IMR-90 (cell line): ENCODE measurements at regions not wholly inside any gene's neighbourhood (a gene's known extent, or its start where the extent isn't known, plus 50 kb on each side); places are given as distances from the start of the nearest gene placed in this dataset.

Experiments
- ATAC-seq: fragments of 200-7000 bp; cut with Tn5 transposase; 2 replicates; pipeline ENCODE4 v1.9.1; 2020; ENCODE audit warnings: low read depth, mild to moderate bottlenecking, moderate library complexity
- BruUV-seq: library from RNA; stranded (reverse); fragments of 400-500 nt; replicated peaks from 2 replicates; lab custom pipeline; 2021; lab: Mats Ljungman, UMichigan
- CTCF ChIA-PET: fragments of 300-600 bp; formaldehyde crosslinking; extraction: SDS; loops from one replicate; lab custom pipeline; 2021; ENCODE audit warnings: antibody characterized with exemption; lab: Yijun Ruan, JAX
- POLR2A ChIA-PET: fragments of 300-600 bp; sonication (Branson Sonifier 250); formaldehyde crosslinking; loops from one replicate; lab custom pipeline; 2022; ENCODE audit warnings: antibody characterized with exemption; ENCODE audit not compliant: unreplicated experiment; lab: Charles Lee
- DNase-seq: peaks from one replicate; pipeline ENCODE4 v3.0.0; 2013
- H2AFZ ChIP-seq: replicated peaks from 2 replicates; pipeline ENCODE3; 2013; ENCODE audit warnings: low read length, mild to moderate bottlenecking; ENCODE audit not compliant: poor library complexity
- H2AK5ac ChIP-seq: 2 replicates; pipeline ENCODE4 v1.6.1; 2013; ENCODE audit warnings: low read depth, low read length, inconsistent platforms
- H2AK9ac ChIP-seq: replicated peaks from 2 replicates; pipeline ENCODE3; 2013; ENCODE audit warnings: mild to moderate bottlenecking, low read depth, low read length, moderate library complexity; ENCODE audit not compliant: poor library complexity
- H2BK120ac ChIP-seq: 2 replicates; pipeline ENCODE4 v1.6.1; 2013; ENCODE audit warnings: low read depth, low read length, inconsistent platforms
- H2BK15ac ChIP-seq: 3 replicates; pipeline ENCODE4 v1.6.1; 2013; ENCODE audit warnings: low read depth, low read length, inconsistent platforms
- H2BK20ac ChIP-seq: 2 replicates; pipeline ENCODE4 v1.6.1; 2013; ENCODE audit warnings: low read depth, mild to moderate bottlenecking, inconsistent platforms, low read length, moderate library complexity
- H2BK5ac ChIP-seq: 2 replicates; pipeline ENCODE4 v1.6.1; 2013; ENCODE audit warnings: mild to moderate bottlenecking, low read depth, low read length, inconsistent platforms; ENCODE audit not compliant: poor library complexity, severe bottlenecking
- H3K14ac ChIP-seq: replicated peaks from 2 replicates; pipeline ENCODE4 v1.6.1; 2013; ENCODE audit warnings: low read depth, low read length, inconsistent platforms
- H3K18ac ChIP-seq: 2 replicates; pipeline ENCODE4 v1.6.1; 2013; ENCODE audit warnings: low read depth, low read length, control low read depth
- H3K23ac ChIP-seq: 2 replicates; pipeline ENCODE4 v1.6.1; 2013; ENCODE audit warnings: low read depth, low read length, inconsistent platforms
- H3K27ac ChIP-seq: 2 replicates; pipeline ENCODE4 v1.5.1; 2013; ENCODE audit warnings: mild to moderate bottlenecking, control low read depth, low read length; ENCODE audit not compliant: insufficient read depth
- H3K27me3 ChIP-seq: 2 replicates; pipeline ENCODE4 v1.6.1; 2013; ENCODE audit warnings: low read length; ENCODE audit not compliant: control insufficient read depth, insufficient read depth
- H3K36me3 ChIP-seq: 2 replicates; pipeline ENCODE4 v1.6.1; 2013; ENCODE audit warnings: low read length, mixed read lengths; ENCODE audit not compliant: control insufficient read depth, insufficient read depth
- H3K4ac ChIP-seq: 2 replicates; pipeline ENCODE4 v1.6.1; 2013; ENCODE audit warnings: low read depth, low read length, inconsistent platforms
- H3K4me1 ChIP-seq: 2 replicates; pipeline ENCODE4 v1.6.1; 2013; ENCODE audit warnings: low read length, mixed read lengths; ENCODE audit not compliant: control insufficient read depth, insufficient read depth
- H3K4me2 ChIP-seq: 2 replicates; pipeline ENCODE4 v1.6.1; 2013; ENCODE audit warnings: low read depth, mild to moderate bottlenecking, control low read depth, low read length, moderate library complexity
- H3K4me3 ChIP-seq: 2 replicates; pipeline ENCODE4 v1.5.1; 2013; ENCODE audit warnings: low read depth, mild to moderate bottlenecking, control low read depth, low read length, moderate library complexity; ENCODE audit not compliant: insufficient read depth
- H3K56ac ChIP-seq: 2 replicates; pipeline ENCODE4 v1.6.1; 2013; ENCODE audit warnings: low read length, inconsistent platforms; ENCODE audit not compliant: insufficient read depth; ENCODE audit errors: extremely low read depth
- H3K79me1 ChIP-seq, 2 experiments: 2 replicates each; pipeline ENCODE4 v1.6.1; 2013; ENCODE audit warnings: low read length in 2 of 2, inconsistent platforms in 1 of 2, low read depth in 1 of 2
- H3K9ac ChIP-seq: 2 replicates; pipeline ENCODE4 v1.6.1; 2013; ENCODE audit warnings: low read depth, low read length, control low read depth
- H3K9me1 ChIP-seq: 2 replicates; pipeline ENCODE4 v1.6.1; 2013; ENCODE audit warnings: low read length, inconsistent platforms; ENCODE audit not compliant: insufficient read depth
- H3K9me3 ChIP-seq: 2 replicates; pipeline ENCODE4 v1.6.1; 2013; ENCODE audit warnings: low read length; ENCODE audit not compliant: control insufficient read depth, insufficient read depth
- H4K20me1 ChIP-seq: 2 replicates; pipeline ENCODE4 v1.6.1; 2013; ENCODE audit warnings: low read length, inconsistent platforms; ENCODE audit not compliant: insufficient read depth
- H4K5ac ChIP-seq: 2 replicates; pipeline ENCODE4 v1.6.1; 2013; ENCODE audit warnings: mild to moderate bottlenecking, low read depth, low read length, control low read depth
- H4K8ac ChIP-seq, 2 experiments: 2 replicates each; pipeline ENCODE4 v1.6.1; 2013; ENCODE audit warnings: low read depth in 2 of 2, low read length in 2 of 2, control low read depth in 1 of 2, inconsistent platforms in 1 of 2
- H4K91ac ChIP-seq: 2 replicates; pipeline ENCODE4 v1.6.1; 2013; ENCODE audit warnings: low read depth, low read length, inconsistent platforms; ENCODE audit not compliant: insufficient read depth
- MAFK ChIP-seq: IDR thresholded peaks from 2 replicates; pipeline ENCODE4 v1.6.1; 2012; ENCODE audit warnings: low read depth, low read length, improper control_type of control experiment
- RAD21 ChIP-seq: IDR thresholded peaks from 2 replicates; pipeline ENCODE4 v1.6.1; 2012; ENCODE audit warnings: low read length, improper control_type of control experiment
- dilution Hi-C: fragments of 300-500 bp; cut with HindIII; formaldehyde crosslinking; loops from one replicate; pipeline ENCODE4 v1.14.3; 2018; ENCODE audit warnings: low sequenced_read_pairs; ENCODE audit not compliant: unreplicated experiment
- in situ Hi-C: fragments of 300-500 bp; cut with MboI; formaldehyde crosslinking; loops from 3 replicates; pipeline ENCODE4 v1.14.3; 2019; ENCODE audit warnings: low sequenced_read_pairs, inconsistent platforms, mixed read lengths
- intact Hi-C: fragments of 100-400 bp; cut with micrococcal nuclease; formaldehyde crosslinking; loops from 2 replicates; pipeline ENCODE4 v1.10.0; 2022
- TF ChIP-seq, protein P1 (sequence below): conservative IDR thresholded peaks from 2 replicates; pipeline ENCODE4 v1.5.1; 2012; ENCODE audit warnings: mild to moderate bottlenecking, low read depth, low read length, improper control_type of control experiment

DNA sequence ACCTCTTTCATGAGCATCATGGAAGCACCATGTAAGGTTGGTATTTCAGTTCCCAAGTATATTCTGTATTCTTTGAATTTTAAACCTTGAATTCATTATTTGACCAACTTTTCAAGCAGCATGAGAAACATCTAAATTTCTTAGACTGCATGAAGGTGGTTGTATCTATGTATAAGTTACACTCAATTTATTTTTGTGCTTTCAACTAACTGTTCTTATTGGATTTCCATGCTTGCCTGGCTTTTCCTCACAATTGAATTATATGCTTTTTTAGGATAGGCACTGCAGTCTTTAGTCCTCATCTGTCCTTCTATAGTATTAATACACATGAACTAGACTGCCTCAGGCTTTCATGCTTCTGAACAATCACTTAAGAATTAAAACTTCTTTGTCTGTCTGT is 134.0 kb downstream of the CEP120 start:
- no peak overlapping the region for H2BK20ac ChIP-seq
- no peaks in the 10 kb centered on the region for H3K9me3 ChIP-seq
- no peaks in the 10 kb centered on the region for H3K9me1 ChIP-seq
- no peak overlapping the region for H2AK5ac ChIP-seq
- intact Hi-C loops (loop anchor here (5.0 kb wide), 1 partner anchor 167 kb away; no protein-coding TSS in a partner anchor), in situ Hi-C loops (no loop called here), dilution Hi-C loops (no loop called here)
- H3K9ac ChIP-seq: no peak overlapping the region
- H2BK15ac ChIP-seq: no peak overlapping the region
- H3K14ac ChIP-seq: no peak overlapping the region
- ChIA-PET POLR2A (no interaction called here), CTCF (no interaction called here)
- no peak overlapping the region for H3K56ac ChIP-seq
- TF ChIP-seq RAD21 (no peak), MAFK (no peak)
- TF ChIP-seq, protein P1, sequence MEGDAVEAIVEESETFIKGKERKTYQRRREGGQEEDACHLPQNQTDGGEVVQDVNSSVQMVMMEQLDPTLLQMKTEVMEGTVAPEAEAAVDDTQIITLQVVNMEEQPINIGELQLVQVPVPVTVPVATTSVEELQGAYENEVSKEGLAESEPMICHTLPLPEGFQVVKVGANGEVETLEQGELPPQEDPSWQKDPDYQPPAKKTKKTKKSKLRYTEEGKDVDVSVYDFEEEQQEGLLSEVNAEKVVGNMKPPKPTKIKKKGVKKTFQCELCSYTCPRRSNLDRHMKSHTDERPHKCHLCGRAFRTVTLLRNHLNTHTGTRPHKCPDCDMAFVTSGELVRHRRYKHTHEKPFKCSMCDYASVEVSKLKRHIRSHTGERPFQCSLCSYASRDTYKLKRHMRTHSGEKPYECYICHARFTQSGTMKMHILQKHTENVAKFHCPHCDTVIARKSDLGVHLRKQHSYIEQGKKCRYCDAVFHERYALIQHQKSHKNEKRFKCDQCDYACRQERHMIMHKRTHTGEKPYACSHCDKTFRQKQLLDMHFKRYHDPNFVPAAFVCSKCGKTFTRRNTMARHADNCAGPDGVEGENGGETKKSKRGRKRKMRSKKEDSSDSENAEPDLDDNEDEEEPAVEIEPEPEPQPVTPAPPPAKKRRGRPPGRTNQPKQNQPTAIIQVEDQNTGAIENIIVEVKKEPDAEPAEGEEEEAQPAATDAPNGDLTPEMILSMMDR: no peak
- no peaks in the 10 kb centered on the region for H3K4me1 ChIP-seq
- H2AK9ac ChIP-seq: no peak overlapping the region
- H4K8ac ChIP-seq: no peak overlapping the region
- H4K5ac ChIP-seq: no peak overlapping the region
- no peak overlapping the region for H2AFZ ChIP-seq
- no peak overlapping the region for H3K4ac ChIP-seq
- no peaks in the 10 kb centered on the region for H3K79me1 ChIP-seq
- no peaks in the 10 kb centered on the region; the same call in none of the 2 replicates for H3K27me3 ChIP-seq
- H3K27ac ChIP-seq: no peak overlapping the region
- no peak overlapping the region for H4K91ac ChIP-seq
- ATAC-seq: no peak
- H3K23ac ChIP-seq: no peak overlapping the region
- BruUV-seq: no TSS peak
- H2BK120ac ChIP-seq: no peak overlapping the region
- no peaks in the 10 kb centered on the region for H4K20me1 ChIP-seq
- H3K4me2 ChIP-seq: no peak overlapping the region
- H3K4me3 ChIP-seq: no peak overlapping the region
- H3K36me3 ChIP-seq: no peaks in the 10 kb centered on the region
- no peak overlapping the region for H2BK5ac ChIP-seq
- DNase-seq: no peak
- no peak overlapping the region for H3K18ac ChIP-seq
